HepG2 (cell line): ENCODE measurements at regions not wholly inside any gene's neighbourhood (a gene's known extent, or its start where the extent isn't known, plus 50 kb on each side); places are given as distances from the start of the nearest gene placed in this dataset.

Experiments used
- CBX2 ChIP-seq, 2 experiments: fragments of 200-600 bp in 1 of 2; sonication (generic); formaldehyde crosslinking in 1 of 2; IDR thresholded peaks; 2 replicates each; pipeline versions ENCODE4 v1.7.0 to v1.8.1; 2018 to 2022; ENCODE audit warnings: low read depth in 2 of 2, low read length in 1 of 2, mild to moderate bottlenecking in 1 of 2, missing genetic modification reagents in 1 of 2
- CHD2 ChIP-seq: IDR thresholded peaks from 2 replicates; pipeline ENCODE4 v1.6.1; 2011; ENCODE audit warnings: low read depth, low read length, improper control_type of control experiment
- GATAD1 ChIP-seq: IDR thresholded peaks from 2 replicates; pipeline ENCODE4 v1.6.1; 2016; ENCODE audit warnings: missing genetic modification reagents, missing compliant biosample characterization
- ZNF17 ChIP-seq: sonication (generic); formaldehyde crosslinking; IDR thresholded peaks from 2 replicates; pipeline ENCODE4 v1.5.0; 2020; ENCODE audit warnings: mild to moderate bottlenecking, missing genetic modification reagents
- ZNF335 ChIP-seq: sonication (generic); formaldehyde crosslinking; IDR thresholded peaks from 2 replicates; pipeline ENCODE4 v1.4.0; 2020; ENCODE audit warnings: missing genetic modification reagents
- ZNF432 ChIP-seq: sonication (generic); formaldehyde crosslinking; IDR thresholded peaks from 2 replicates; pipeline ENCODE4 v1.5.0; 2020; ENCODE audit warnings: missing genetic modification reagents, mild to moderate bottlenecking, borderline replicate concordance
- ZNF7 ChIP-seq: IDR thresholded peaks from 2 replicates; pipeline ENCODE4 v1.6.1; 2016; ENCODE audit warnings: missing biosample characterization, missing genetic modification reagents
- TF ChIP-seq, protein P1 (sequence below): IDR thresholded peaks from 2 replicates; pipeline ENCODE4 v1.6.1; 2012; ENCODE audit warnings: low read length, improper control_type of control experiment
- TF ChIP-seq, protein P2 (sequence below): sonication (generic); formaldehyde crosslinking; IDR thresholded peaks from 2 replicates; pipeline ENCODE4 v1.8.1; 2023; ENCODE audit warnings: mild to moderate bottlenecking, inconsistent platforms, moderate library complexity, missing genetic modification reagents, borderline replicate concordance
- TF ChIP-seq, protein P3 (sequence below): sonication (generic); formaldehyde crosslinking; IDR thresholded peaks from 2 replicates; pipeline ENCODE4 v1.5.0; 2020; ENCODE audit warnings: missing genetic modification reagents, mild to moderate bottlenecking, borderline replicate concordance
- TF ChIP-seq, protein P4 (sequence below): sonication (generic); formaldehyde crosslinking; IDR thresholded peaks from 2 replicates; pipeline ENCODE4 v1.4.0; 2020; ENCODE audit warnings: missing genetic modification reagents, borderline replicate concordance
- TF ChIP-seq, protein P5 (sequence below): sonication (generic); formaldehyde crosslinking; IDR thresholded peaks from 2 replicates; pipeline ENCODE4 v1.5.0; 2020; ENCODE audit warnings: missing genetic modification reagents
- TF ChIP-seq, protein P6 (sequence below), 2 experiments: IDR thresholded peaks; 2 replicates each; pipeline ENCODE4 v1.6.1; 2011 to 2012; ENCODE audit warnings: low read length in 2 of 2, borderline replicate concordance in 1 of 2, low read depth in 1 of 2, mild to moderate bottlenecking in 1 of 2, moderate library complexity in 1 of 2

DNA sequence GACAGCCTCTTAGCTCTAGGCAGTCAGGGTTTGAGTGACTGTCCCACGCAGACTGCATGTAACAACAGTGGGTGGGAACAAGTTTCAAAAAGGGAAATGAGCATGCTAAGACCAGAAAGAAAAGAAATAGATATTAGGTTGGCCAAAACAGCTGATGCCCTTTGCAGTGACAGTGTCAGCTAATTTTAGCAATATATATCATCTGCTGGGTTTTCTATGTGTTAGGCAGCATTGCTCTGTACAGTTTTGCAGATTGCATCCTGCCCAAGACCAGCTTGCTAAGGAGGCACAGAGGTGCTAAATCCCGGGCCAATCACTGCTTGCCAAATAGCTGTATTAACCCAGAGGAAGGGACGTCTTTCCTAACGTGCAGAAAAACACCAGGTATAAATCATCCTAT is 541.9 kb upstream of the TBX3 start (continued):
- TF ChIP-seq, protein P1, sequence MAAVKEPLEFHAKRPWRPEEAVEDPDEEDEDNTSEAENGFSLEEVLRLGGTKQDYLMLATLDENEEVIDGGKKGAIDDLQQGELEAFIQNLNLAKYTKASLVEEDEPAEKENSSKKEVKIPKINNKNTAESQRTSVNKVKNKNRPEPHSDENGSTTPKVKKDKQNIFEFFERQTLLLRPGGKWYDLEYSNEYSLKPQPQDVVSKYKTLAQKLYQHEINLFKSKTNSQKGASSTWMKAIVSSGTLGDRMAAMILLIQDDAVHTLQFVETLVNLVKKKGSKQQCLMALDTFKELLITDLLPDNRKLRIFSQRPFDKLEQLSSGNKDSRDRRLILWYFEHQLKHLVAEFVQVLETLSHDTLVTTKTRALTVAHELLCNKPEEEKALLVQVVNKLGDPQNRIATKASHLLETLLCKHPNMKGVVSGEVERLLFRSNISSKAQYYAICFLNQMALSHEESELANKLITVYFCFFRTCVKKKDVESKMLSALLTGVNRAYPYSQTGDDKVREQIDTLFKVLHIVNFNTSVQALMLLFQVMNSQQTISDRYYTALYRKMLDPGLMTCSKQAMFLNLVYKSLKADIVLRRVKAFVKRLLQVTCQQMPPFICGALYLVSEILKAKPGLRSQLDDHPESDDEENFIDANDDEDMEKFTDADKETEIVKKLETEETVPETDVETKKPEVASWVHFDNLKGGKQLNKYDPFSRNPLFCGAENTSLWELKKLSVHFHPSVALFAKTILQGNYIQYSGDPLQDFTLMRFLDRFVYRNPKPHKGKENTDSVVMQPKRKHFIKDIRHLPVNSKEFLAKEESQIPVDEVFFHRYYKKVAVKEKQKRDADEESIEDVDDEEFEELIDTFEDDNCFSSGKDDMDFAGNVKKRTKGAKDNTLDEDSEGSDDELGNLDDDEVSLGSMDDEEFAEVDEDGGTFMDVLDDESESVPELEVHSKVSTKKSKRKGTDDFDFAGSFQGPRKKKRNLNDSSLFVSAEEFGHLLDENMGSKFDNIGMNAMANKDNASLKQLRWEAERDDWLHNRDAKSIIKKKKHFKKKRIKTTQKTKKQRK = no peak
- TF ChIP-seq, protein P2, sequence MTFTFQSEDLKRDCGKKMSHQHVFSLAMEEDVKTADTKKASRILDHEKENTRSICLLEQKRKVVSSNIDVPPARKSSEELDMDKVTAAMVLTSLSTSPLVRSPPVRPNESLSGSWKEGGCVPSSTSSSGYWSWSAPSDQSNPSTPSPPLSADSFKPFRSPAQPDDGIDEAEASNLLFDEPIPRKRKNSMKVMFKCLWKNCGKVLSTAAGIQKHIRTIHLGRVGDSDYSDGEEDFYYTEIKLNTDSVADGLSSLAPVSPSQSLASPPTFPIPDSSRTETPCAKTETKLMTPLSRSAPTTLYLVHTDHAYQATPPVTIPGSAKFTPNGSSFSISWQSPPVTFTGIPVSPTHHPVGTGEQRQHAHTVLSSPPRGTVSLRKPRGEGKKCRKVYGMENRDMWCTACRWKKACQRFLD = no peak
- TF ChIP-seq, protein P3, sequence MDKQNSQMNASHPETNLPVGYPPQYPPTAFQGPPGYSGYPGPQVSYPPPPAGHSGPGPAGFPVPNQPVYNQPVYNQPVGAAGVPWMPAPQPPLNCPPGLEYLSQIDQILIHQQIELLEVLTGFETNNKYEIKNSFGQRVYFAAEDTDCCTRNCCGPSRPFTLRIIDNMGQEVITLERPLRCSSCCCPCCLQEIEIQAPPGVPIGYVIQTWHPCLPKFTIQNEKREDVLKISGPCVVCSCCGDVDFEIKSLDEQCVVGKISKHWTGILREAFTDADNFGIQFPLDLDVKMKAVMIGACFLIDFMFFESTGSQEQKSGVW (CRISPR knock-in tag) = no peak
- TF ChIP-seq ZNF17 (CRISPR knock-in tag) (no peak), ZNF7 (CRISPR knock-in tag) (no peak), ZNF335 (no peak), CHD2 (no peak), GATAD1 (CRISPR knock-in tag) (no peak), ZNF432 (no peak), CBX2 (IDR thresholded peaks at IDR 0.05; ENCODE audit: low read depth, low read length) (no peak), CBX2 (CRISPR knock-in tag; IDR thresholded peaks at IDR 0.05; ENCODE audit: low read depth) (no peak)
- TF ChIP-seq, protein P4, sequence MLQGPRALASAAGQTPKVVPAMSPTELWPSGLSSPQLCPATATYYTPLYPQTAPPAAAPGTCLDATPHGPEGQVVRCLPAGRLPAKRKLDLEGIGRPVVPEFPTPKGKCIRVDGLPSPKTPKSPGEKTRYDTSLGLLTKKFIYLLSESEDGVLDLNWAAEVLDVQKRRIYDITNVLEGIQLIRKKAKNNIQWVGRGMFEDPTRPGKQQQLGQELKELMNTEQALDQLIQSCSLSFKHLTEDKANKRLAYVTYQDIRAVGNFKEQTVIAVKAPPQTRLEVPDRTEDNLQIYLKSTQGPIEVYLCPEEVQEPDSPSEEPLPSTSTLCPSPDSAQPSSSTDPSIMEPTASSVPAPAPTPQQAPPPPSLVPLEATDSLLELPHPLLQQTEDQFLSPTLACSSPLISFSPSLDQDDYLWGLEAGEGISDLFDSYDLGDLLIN (CRISPR knock-in tag) = no peak
- TF ChIP-seq, protein P5, sequence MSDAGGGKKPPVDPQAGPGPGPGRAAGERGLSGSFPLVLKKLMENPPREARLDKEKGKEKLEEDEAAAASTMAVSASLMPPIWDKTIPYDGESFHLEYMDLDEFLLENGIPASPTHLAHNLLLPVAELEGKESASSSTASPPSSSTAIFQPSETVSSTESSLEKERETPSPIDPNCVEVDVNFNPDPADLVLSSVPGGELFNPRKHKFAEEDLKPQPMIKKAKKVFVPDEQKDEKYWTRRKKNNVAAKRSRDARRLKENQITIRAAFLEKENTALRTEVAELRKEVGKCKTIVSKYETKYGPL (CRISPR knock-in tag) = no peak
- TF ChIP-seq, protein P6, sequence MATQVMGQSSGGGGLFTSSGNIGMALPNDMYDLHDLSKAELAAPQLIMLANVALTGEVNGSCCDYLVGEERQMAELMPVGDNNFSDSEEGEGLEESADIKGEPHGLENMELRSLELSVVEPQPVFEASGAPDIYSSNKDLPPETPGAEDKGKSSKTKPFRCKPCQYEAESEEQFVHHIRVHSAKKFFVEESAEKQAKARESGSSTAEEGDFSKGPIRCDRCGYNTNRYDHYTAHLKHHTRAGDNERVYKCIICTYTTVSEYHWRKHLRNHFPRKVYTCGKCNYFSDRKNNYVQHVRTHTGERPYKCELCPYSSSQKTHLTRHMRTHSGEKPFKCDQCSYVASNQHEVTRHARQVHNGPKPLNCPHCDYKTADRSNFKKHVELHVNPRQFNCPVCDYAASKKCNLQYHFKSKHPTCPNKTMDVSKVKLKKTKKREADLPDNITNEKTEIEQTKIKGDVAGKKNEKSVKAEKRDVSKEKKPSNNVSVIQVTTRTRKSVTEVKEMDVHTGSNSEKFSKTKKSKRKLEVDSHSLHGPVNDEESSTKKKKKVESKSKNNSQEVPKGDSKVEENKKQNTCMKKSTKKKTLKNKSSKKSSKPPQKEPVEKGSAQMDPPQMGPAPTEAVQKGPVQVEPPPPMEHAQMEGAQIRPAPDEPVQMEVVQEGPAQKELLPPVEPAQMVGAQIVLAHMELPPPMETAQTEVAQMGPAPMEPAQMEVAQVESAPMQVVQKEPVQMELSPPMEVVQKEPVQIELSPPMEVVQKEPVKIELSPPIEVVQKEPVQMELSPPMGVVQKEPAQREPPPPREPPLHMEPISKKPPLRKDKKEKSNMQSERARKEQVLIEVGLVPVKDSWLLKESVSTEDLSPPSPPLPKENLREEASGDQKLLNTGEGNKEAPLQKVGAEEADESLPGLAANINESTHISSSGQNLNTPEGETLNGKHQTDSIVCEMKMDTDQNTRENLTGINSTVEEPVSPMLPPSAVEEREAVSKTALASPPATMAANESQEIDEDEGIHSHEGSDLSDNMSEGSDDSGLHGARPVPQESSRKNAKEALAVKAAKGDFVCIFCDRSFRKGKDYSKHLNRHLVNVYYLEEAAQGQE (IDR thresholded peaks at IDR 0.05; ENCODE audit: borderline replicate concordance in 1 of 2, low read depth in 1 of 2, low read length in 2 of 2) = no peak
- TF ChIP-seq, all 625 proteins: peak for 0
